NCI-H82 (cell line): ENCODE measurements at regions not wholly inside any gene's neighbourhood (a gene's known extent, or its start where the extent isn't known, plus 50 kb on each side); places are given as distances from the start of the nearest gene placed in this dataset.
A peak's percentile ranks its signal among the peaks of the same experiment; 100 is the strongest.

Source experiments
- DNase-seq: peaks from one replicate; lab custom pipeline; 2025; lab: John Stamatoyannopoulos, UW

DNA sequence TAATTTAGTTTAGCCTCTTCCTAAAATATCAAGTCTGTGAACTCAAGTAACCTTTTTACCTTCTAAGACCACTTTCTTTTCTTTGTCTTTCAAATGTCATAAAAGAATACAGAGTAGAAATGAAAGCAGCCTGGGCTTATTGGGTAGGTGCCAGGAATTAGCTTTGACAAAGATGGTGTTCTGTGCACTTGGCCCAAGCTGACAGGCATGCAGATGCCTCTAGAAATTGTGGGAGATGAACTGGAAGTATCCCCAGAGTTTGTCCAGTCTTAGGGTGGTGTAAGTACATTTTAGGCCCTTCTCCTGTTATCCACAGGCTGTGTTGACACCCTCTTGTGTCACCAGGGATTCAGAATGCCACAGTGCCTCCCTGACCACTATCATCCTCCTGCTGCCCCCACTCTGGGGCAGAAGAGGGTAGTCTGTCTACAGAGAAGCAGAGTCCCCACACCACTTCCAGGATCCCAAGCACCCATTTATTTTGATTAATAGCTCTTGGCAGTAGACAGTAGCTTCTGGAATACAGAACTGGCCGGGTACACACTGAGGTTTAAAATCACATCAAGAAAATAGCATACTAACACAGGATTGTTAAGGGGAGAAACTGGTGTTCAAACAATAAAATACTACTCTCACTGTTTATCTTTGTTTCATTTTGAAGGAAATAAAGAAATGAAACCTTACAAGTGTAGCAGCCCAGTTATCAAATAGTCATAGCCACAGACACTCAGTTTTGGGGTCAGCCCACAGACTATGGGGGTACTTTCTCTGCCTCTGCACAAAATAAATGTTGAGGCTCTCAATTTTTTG lies 343.2 kb downstream of the KCNRG start:
- no peak for DNase-seq

DNA sequence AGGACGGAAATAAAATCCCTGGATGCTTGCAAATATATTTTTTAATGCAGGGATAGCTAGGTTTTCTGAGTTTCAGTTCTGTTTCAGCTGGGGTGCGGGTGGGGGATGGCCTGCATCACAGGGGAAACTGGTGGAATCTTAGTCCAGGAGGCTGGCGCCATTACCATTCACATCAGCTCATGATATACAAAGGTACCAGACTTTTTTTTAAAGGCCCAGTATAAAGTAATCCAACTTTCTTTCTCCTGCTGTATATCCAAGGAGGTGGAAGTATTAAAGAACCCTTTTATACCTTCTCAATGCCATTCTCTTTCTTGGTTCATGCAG lies 343.8 kb downstream of the KCNRG start:
- DNase-seq = no peak

DNA sequence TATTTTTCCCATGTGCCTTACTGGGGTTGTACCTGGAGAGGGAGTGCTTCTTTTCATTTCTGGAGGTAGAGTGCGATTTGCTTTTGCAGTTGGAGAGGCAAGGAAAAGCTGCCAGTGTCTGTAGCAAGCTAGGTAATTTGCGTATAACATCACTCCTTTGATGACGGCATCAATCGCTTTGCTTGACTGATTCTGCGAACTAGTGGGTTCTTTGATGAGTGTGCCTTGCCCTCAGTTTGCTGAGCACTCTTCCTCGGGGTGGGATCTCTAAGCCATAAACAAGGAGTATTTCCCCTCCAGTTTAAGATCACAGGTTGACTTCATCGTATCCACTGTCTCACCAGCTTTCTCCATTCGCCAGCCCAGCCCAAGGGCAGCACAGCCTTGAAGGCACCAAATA lies 344.5 kb downstream of the KCNRG start:
- no peak for DNase-seq

DNA sequence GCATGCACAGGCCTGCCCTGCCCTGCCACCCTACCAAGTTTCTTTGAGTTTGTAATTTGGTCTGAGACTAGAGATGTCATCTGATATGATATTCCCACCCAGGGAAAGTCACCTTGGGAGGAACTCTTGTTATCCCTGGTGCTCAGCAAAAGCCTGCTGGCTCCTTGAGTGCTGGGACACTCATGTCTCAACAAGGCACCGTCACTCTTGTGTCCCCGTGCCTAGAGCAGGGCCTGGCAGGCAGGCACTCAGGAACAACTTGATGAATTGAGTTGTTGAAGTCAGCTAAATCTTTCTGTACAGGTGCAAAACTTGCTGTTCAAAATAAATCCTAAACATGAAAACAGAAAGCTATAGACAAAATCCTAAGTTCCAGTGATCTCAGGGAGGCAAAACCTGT lies 345.4 kb downstream of the KCNRG start:
- no peak for DNase-seq

DNA sequence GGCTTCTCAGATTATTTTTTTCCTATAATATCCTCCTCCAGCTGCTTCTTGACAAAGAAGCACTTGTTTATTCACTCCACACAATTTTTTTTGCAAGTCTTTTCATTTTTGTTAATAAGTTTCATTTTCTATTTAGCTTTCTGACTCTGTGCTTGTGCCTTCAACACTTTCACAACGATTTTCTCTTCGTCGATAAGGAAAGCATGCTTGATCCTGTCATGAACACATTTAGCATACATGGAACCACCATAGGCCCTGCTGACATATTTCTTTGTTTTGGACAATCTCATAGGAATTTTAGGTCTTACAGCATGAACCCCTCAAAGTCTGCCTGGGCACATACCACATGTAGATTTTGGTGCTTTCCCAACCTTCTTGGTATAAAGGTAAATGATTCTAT lies 346.0 kb downstream of the KCNRG start:
- DNase-seq = no peak

DNA sequence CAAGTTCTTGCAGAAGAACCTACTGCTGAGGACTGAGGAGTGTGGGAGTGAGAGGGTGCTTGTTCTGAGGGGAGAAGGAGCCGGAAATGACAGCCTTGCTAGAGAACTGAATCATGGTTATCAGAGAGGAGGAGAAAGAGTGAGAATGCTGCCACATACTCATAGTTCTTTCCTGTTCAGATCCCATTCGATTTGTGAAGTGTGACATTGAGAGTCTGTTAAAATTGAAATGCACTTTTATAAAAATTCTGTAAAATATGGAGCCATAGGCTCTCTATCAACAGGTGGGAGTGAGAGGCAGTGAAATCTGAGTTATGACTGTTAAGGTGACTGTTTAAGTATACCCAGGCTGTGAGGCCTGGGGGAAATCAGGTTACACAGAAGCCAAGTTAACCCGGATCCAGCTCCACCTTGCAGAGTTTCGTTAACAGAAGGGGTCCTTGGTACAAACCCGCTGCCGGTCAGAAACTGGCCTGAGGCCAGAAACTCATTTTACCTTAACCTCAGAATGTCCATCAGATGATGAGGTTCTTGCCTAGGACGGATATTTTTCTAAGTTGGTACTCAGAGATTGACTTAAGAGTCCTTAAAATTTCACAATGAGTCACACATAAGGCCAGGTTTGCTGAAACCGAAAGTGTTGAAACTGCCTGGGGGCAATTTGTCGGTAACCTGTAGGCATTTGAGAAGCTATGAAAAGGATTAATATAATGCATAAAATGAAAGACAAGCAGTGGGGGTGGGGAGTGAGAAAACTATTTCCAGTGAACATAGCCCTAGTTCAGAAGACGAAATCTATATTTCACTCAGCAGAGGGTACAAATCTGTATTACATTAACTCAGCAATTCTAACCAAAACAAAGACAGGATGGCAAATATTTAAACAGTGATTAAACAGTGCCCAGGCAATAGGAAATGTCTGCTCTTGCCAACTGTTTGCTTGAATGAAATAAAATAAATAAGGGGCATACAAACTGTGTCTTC lies 350.5 kb downstream of the KCNRG start:
- DNase-seq = no peak

DNA sequence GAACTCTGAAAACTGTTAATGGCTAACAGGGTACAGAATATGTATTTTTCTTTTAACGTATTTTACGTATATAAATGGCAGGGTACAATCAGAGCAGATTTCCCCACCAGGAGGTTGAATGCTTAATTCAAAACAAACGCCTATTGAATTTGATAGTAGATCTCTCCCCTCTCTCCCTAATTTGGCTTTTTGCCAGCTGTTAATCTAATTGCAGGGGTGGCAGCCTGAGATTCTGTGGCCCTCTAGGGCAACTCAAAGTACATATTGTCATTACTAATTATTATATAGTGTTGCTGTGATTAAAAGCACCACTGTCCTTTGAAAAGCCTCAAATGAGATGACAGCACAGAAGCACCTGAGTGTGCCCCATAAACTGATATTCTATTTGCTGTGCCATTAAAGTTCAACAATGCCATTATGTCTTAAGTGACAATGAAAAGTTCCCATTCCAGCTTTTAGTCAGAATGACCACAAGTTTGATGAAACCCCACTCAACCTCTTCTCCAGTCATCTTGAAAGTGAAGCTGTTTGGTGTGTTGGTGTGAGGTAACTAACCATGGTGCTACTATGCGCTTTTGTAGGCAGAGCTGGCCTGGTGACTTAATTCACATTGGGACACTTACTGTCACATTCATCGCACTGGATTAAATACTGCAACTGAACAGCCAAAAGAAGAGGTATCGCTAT lies 351.4 kb downstream of the KCNRG start:
- peak; percentile 90 for DNase-seq

DNA sequence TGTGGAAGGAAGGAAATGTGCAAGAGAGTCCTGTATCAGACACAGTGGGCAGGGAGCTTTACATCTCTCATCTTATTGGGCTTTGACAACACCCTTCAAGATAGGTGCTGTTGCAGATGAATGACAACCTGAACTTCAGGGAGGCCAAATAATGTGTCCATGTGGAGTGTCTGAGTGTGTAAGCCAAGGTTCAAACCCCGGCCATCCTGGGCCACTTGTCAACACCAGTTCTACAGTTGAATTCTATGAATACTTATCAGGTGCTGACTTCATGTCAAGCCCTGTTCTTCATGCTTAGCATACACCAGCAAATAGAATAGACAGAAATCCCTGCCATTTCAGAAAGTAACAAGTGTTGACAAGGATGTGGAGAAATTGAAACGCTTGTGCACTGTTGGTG lies 354.4 kb downstream of the KCNRG start:
- DNase-seq = no peak

DNA sequence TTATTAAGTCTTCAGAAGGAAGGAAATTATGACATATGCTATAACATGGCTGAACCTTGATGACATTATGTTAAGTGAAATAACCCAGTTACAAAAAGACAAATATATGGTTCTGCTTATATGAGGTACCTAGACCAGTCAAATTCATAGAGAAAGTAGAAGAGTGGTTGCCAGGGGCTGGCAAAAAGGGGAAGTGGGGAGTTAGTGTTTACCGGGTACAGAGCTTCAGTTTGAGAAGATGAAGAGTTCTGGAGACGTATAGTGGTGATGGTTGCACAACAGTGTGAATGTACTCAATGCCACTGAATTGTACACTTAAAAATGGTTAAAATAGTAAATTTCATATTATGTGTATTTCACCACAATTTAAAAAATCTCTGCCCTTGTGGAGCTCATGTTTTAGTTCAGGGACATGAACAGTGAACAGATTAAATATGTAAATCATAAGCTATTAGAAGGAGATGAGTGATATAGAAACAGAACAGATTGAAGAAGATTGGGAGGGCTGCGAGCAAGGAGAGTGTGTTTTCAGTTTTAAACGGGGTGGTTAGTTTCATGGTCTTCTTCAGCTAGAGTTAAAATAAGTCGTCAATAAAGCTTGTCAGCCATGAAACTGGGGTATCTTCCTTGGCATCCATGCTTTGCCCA lies 355.2 kb downstream of the KCNRG start:
- DNase-seq = no peak

DNA sequence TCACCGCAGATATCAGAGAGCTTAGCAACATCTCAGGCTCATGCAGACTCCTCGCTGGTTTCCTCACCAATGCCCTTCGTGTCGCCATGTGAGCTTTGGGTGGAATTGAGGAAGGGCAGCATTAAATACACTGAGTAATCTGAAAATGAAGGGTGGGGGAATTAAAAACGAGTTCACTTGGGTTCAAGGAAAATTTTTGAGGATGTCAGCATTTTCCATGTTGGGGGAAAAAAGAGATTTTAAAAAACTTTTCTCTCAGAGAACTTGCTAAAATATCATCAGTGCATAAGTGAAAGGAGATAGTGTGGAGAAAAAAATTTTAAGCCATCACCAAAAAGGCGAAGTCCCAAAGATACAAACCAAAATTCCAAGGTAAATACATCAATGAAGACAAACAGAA lies 359.3 kb downstream of the KCNRG start:
- no peak for DNase-seq

DNA sequence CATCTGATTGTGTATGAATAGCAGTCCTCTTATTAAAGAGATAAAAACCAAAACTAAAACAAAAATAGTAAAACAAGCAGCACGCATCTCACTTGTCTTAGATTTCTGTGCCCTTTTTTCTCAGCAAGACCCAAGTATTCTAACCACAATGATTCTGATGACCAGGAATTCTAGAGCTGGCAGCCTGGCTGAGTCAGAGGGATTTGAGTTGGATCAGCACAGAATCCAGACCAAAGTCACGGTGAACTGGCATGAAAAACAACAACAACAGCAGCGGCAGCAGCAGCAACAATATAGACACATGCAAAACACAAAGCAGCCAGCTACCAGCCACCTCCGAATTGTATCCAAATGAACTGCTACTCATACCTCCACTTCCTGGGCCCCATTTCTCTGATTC lies 360.5 kb downstream of the KCNRG start:
- no peak for DNase-seq

DNA sequence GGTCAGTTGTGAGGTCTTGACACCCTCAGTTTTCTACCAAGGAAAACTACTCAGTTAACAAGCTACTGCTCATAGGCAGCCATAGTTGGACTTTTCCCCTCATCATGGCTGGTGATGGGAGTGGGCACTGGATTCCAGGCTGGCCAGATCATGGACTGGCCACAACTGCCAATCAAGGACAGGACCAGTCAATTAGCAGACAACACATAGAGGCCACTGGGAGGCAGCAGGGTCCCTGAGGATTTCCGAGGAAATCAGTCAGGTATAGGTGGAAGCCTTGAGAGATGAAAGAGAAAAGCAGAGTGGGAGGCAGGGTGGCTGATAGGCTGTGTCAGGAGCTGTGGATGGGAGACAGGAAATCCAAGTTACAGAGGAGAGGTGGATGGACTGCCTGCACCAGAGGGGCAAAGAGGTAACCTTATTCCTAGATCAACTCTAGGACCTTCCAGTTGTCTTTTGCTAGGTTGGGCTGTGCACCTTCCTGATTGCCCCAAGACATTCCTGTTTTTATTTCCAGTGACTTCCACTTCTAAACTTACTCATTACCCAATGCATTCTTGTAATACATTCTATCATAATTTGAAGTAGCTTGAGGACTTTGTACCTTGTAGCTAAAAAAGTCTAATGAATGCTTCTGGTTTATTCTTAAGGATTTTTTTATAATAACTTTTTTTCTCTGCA lies 361.8 kb downstream of the KCNRG start:
- DNase-seq = peak; percentile 69

DNA sequence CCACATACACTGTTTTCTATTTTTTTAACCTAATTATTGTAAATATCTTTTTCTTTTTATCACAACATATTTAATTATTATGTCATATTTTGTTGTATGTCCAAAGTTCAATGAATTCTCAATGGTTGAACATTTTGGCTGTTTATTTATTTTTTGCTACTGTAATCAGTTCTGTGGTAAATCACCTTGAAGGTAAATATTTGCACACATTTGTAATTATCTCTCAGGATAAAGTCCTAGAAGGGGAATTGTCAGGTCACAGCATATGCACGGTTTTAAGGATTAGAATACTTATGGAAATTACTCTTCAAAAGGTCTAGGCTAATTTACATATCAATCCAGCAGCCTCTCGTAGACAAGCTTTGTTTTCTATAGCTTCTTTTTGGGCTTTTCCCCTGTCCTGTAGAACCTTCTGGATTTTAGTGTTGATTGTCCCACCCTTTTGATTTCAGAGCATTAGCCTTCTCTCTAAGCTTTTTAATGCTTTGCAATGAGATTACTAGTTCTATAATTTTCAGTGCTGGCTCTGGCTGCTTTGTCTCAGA lies 362.6 kb downstream of the KCNRG start:
- DNase-seq = peak; percentile 56

DNA sequence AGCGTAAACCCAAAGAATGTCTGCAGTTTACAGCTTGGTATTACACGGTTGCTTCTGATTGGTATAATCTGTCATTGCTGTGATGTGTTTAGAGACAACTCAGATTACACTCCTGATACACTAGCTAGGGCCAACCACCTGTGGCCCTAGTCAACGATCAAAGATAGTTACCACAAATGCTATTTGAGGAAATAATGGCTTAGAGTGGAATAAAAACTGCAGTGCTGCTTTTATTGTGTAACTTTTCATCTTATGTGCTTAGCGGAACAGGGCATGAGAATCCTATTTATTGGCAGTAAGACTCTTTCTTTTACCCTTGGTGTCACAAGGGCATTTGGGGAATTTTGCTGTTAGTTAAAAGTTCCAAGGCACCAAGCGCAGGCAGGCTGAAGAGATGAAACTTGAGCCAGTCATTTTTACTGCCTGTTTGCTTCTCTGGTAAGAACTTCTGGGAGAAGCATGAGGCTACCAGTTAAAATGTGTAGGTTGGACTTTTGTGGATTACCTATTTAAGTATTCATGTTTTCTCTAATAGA lies 363.3 kb downstream of the KCNRG start:
- DNase-seq = peak; percentile 59

DNA sequence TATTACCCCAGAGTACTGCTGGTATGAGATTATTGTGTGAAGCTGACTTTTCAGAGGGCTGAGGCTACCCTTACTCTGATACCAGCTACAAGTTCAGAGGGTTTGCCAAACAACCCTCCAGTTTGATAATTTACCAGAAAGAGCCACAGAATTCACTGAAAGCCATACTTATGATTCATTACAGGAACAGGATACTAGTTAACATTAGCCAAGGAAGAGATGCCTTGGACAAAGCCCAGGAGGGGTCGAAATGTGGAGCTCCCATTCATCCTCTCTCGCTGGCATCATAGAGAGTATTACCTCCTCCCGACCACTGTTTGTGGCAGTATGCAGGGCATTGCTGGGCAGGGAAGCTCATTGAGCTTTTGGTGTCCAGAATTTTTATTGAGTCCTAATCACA lies 364.3 kb downstream of the KCNRG start:
- DNase-seq = no peak

DNA sequence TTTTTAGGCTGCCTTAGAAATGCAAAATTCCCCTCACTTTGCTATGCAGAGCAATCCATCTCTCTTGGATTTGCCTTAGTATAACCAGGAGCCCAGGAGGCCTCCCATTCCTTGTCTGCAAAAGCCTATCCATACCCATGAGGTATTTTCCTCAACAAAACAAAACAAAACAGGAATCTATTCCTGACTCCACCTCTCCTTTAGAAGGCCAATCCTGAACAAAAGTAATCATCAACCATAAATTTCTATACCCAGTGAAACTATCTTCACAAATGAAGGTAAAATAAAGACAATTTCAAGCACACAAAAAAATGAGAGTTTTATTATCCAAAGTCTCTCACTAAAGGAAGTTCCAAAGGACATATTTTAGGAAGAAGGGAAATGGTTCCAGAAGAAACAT lies 365.7 kb downstream of the KCNRG start:
- no peak for DNase-seq

DNA sequence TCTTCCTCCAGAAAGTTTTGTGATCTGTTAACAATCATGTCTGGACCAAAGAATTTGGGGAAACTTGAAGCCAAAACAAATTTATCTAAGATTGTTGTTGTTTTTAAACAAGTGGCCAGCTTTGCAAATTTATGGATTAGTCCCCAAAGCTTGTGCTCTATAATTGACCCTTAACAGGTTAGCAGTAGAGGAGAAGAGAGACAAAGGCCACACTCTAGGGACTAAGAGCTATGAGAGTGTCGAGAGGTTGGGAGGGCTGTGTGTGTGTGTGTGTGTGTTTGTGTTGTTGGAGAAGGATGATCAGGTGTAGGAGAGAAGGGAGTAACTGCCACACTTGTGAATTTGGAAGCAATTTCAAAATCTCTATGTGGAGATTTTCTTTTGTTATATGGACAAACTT lies 367.3 kb downstream of the KCNRG start:
- DNase-seq = no peak

DNA sequence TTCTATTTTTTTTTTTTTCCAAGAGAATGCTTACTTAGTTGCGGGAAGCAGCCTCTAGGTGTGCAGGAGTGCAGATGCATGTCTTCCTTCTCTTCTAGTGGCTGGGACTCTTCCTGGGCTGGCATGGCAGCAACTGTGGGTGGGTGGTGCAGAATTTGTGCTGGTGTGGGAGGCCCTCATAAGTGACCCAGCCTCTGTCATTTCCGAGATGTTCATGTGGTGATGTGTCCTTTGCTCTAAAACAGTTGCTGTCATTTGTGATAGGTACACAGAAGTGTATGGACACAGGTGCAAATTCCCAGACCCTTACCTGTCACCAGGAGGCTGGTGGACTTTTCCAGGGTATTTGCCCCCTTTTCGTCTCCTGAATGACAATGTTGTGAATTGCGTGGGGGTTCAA lies 367.7 kb downstream of the KCNRG start:
- DNase-seq = no peak

DNA sequence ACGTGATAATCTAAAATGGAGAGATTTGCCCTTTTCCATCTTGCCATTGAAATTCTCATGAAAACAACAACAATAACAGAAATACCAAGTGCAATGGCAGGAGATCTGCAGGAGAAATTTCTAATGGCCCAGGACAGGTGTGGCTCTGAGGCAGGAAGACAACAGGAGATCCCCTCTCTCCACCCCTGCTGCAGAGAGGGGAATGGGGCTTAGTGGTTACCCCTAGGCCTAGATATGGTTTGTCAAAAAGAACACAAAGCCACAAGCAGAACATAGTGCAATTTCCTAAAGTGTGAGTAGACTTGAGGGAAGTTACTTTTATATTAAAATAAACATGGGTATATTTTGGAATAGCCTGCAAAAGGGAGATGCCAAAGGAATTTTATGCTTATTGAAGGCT lies 369.5 kb downstream of the KCNRG start:
- no peak for DNase-seq

DNA sequence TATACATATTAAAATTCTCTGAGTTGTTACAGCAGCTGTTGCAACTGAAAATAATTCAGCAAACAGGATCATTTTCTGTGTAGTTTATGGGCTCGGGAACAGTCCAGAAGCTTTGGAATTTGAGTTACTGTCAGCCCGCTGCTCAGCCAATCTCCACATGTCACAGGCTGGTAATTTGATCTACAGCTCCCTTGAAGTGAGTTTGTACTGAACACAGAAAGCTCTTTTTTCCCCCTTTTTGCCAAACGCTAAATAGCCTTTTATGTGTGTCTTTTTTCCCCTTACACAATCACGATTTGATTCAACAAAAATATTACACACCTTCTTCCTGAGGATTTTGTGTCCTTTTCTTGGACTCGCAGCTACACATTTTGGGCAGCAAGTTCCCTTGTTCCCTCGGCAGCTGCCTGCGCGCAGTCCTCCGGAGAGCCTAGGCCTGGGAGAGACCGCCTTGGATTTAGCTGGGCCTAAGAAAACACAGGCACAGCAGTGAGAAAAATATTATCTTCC lies 371.4 kb downstream of the KCNRG start:
- DNase-seq = peak; percentile 84

DNA sequence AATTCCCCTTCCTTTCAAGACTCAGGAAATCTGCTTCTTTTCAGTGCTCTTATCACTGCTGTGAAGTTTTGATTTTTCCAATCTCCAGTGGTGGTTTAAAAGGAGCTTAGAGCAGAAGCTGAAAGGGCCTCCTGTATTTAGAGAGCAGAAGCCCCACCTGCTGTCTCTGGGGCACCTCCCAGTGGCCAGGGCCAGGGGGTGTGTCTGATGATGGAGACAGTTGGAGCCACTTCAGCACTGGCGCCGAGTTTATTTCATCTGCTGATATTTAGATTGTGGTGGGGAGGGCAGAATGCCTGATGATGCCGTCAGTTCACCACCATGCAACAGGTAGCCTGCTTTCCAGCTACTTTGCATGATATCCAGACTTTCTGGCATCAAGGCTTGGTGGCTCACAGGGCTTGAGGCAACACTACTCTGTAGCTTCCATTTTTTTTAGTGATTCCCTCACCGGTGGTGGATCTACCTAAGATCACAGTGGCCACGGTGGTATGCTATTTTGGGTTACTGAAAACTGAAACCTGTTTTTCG lies 371.9 kb downstream of the KCNRG start:
- DNase-seq = peak; percentile 94
